HL-60 (cell line): ENCODE measurements at regions not wholly inside any gene's neighbourhood (a gene's known extent, or its start where the extent isn't known, plus 50 kb on each side); places are given as distances from the start of the nearest gene placed in this dataset.

Experiments used
- DNase-seq, 2 experiments: peaks; one replicate each; pipeline ENCODE4 v3.0.0-alpha.2; 2010 to 2020; ENCODE audit warnings: low read depth in 1 of 2, low spot score in 1 of 2
- H3K27ac ChIP-seq: fragments of 250-450 bp; sonication (Bioruptor Pico); replicated peaks from 2 replicates; pipeline ENCODE4 v1.5.1; 2020; ENCODE audit warnings: mild to moderate bottlenecking, moderate library complexity
- H3K27me3 ChIP-seq: fragments of 250-450 bp; sonication (Bioruptor Pico); 2 replicates; pipeline ENCODE4 v1.5.1; 2021; ENCODE audit warnings: mild to moderate bottlenecking, moderate library complexity; ENCODE audit not compliant: insufficient read depth, poor library complexity, severe bottlenecking
- H3K4me3 ChIP-seq: replicated peaks from 2 replicates; pipeline ENCODE4 v1.5.1; 2011; ENCODE audit warnings: mild to moderate bottlenecking, control low read depth, low read length; ENCODE audit not compliant: insufficient read depth
- GABPA ChIP-seq: IDR thresholded peaks from 2 replicates; pipeline ENCODE4 v1.6.1; 2012; ENCODE audit warnings: low read depth
- POLR2AphosphoS5 ChIP-seq: IDR thresholded peaks from 2 replicates; pipeline ENCODE4 v1.6.1; 2012; ENCODE audit warnings: low read depth
- SPI1 ChIP-seq: IDR thresholded peaks from 2 replicates; pipeline ENCODE4 v1.6.1; 2012; ENCODE audit warnings: low read depth, mild to moderate bottlenecking, borderline replicate concordance
- TF ChIP-seq, protein P1 (sequence below): IDR thresholded peaks from one replicate; pipeline ENCODE4 v1.5.1; 2011; ENCODE audit warnings: low read length, control low read depth, inconsistent platforms; ENCODE audit not compliant: insufficient read depth
- TF ChIP-seq, protein P2 (sequence below): IDR thresholded peaks from 2 replicates; pipeline ENCODE4 v1.6.1; 2012; ENCODE audit warnings: low read depth; ENCODE audit not compliant: insufficient replicate concordance

DNA sequence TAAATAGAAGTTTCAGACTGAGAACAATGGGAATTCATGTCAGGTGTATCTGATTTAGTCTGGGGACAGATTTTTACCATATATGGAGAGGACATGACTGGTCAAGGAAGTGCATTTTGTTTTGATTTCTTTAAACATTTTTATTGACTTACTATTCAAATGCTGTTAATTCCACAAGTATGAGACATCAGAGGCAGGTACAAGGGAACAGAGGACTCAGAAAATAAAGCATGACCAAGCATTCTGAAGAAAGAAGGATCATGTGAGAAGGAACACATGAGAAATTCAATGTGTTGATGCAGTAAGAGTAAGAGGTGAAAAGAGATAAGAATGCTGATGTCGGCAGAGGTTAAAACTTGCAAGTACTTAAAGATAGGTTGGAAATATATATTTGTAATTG lies 1452.6 kb downstream of the PCDH7 start:
- TF ChIP-seq, protein P1, sequence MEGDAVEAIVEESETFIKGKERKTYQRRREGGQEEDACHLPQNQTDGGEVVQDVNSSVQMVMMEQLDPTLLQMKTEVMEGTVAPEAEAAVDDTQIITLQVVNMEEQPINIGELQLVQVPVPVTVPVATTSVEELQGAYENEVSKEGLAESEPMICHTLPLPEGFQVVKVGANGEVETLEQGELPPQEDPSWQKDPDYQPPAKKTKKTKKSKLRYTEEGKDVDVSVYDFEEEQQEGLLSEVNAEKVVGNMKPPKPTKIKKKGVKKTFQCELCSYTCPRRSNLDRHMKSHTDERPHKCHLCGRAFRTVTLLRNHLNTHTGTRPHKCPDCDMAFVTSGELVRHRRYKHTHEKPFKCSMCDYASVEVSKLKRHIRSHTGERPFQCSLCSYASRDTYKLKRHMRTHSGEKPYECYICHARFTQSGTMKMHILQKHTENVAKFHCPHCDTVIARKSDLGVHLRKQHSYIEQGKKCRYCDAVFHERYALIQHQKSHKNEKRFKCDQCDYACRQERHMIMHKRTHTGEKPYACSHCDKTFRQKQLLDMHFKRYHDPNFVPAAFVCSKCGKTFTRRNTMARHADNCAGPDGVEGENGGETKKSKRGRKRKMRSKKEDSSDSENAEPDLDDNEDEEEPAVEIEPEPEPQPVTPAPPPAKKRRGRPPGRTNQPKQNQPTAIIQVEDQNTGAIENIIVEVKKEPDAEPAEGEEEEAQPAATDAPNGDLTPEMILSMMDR, result no peak
- no peak for TF ChIP-seq SPI1
- no peak for TF ChIP-seq POLR2AphosphoS5
- TF ChIP-seq GABPA, result no peak
- TF ChIP-seq, protein P2, sequence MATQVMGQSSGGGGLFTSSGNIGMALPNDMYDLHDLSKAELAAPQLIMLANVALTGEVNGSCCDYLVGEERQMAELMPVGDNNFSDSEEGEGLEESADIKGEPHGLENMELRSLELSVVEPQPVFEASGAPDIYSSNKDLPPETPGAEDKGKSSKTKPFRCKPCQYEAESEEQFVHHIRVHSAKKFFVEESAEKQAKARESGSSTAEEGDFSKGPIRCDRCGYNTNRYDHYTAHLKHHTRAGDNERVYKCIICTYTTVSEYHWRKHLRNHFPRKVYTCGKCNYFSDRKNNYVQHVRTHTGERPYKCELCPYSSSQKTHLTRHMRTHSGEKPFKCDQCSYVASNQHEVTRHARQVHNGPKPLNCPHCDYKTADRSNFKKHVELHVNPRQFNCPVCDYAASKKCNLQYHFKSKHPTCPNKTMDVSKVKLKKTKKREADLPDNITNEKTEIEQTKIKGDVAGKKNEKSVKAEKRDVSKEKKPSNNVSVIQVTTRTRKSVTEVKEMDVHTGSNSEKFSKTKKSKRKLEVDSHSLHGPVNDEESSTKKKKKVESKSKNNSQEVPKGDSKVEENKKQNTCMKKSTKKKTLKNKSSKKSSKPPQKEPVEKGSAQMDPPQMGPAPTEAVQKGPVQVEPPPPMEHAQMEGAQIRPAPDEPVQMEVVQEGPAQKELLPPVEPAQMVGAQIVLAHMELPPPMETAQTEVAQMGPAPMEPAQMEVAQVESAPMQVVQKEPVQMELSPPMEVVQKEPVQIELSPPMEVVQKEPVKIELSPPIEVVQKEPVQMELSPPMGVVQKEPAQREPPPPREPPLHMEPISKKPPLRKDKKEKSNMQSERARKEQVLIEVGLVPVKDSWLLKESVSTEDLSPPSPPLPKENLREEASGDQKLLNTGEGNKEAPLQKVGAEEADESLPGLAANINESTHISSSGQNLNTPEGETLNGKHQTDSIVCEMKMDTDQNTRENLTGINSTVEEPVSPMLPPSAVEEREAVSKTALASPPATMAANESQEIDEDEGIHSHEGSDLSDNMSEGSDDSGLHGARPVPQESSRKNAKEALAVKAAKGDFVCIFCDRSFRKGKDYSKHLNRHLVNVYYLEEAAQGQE, result no peak
- no peaks in the 10 kb centered on the region for H3K27me3 ChIP-seq
- H3K4me3 ChIP-seq, result no peak overlapping the region
- no peak overlapping the region for H3K27ac ChIP-seq
- no peak for DNase-seq

DNA sequence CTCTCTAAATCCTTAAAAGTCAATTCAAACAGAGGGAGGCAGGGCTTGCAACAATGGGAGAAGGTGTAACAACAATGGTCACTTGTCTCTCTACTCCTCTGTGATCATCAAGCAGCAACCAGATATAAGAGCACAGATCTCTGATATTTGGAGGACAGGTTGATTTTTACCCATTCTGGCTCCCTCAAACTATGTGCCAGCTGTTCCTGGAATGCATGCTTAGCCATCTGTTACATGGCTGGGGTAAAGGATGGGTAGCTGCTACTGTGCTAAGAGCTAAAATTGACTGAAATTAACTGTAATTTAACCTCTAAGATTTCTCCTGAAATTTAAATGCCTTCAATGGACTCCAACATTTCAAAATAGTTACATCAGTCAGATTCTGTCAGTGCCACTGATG lies 1459.9 kb downstream of the PCDH7 start:
- H3K4me3 ChIP-seq, result no peak overlapping the region
- no peak overlapping the region for H3K27ac ChIP-seq
- H3K27me3 ChIP-seq, result no peaks in the 10 kb centered on the region
- TF ChIP-seq, protein P1, result no peak
- TF ChIP-seq GABPA, result no peak
- TF ChIP-seq, protein P2, result no peak
- TF ChIP-seq SPI1, result no peak
- no peak for TF ChIP-seq POLR2AphosphoS5
- no peak for DNase-seq

DNA sequence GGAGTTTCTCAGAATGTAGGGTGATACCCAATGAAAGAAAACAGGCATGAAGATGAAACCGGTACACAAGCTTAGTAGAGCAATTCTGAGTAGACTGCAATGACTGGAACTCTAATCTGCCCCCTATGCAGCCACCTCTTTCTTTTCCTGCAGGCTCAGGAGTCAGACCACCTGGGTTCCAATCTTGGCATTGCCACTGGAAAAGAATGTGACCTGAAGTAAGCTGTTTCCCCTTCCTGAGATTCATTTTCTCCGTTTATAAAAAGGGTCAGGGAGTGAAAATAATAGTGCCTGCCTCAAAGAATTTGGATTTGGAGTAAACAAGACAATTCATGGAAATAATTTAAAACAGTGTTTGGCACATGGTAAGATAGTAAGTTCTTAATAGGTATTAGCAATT lies 1464.0 kb downstream of the PCDH7 start:
- no peak for TF ChIP-seq GABPA
- TF ChIP-seq, protein P2, result no peak
- no peak overlapping the region for H3K4me3 ChIP-seq

DNA sequence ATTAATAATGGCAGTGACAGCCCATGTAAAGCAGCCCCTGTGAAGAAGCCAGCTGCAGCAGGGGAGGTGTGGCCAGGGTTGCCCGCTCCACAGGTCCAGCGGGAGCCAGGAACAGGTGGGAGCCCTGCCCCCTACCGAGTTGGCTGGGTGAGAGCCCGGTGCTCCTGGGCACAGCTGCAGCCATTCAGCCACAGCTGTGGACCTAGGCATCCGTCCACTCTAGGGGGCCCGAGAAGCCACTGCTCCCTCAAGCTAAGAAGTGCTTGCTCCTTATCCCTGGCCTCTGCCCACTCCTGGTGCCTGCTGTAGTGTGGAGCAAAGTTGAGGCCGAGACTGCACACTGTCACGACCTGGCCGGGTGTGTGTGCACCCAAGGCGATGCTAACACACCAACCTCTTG lies 1469.0 kb downstream of the PCDH7 start:
- H3K27ac ChIP-seq, result no peak overlapping the region
- TF ChIP-seq POLR2AphosphoS5, result no peak
- H3K4me3 ChIP-seq, result no peak overlapping the region
- no peak for DNase-seq
- H3K27me3 ChIP-seq, result no peaks in the 10 kb centered on the region

More for the DNA sequence above, 1464.0 kb downstream of the PCDH7 start:
- Histone ChIP-seq H3K27ac (no peak overlapping the region), H3K27me3 (no peaks in the 10 kb centered on the region)
- DNase-seq, result no peak
